Type B pancreatic cell (in vitro differentiated cells): ENCODE measurements at regions not wholly inside any gene's neighbourhood (a gene's known extent, or its start where the extent isn't known, plus 50 kb on each side); places are given as distances from the start of the nearest gene placed in this dataset.

Experiments
- DNase-seq: peaks from one replicate; pipeline ENCODE4 v3.0.0; 2021; ENCODE audit warnings: mixed read lengths; ENCODE audit not compliant: unreplicated experiment; ENCODE audit errors: extremely low spot score
- H3K27ac Mint-ChIP-seq: 2 replicates; pipeline ENCODE4 v1.8.0; 2021; ENCODE audit warnings: mild to moderate bottlenecking, mixed read lengths
- H3K27me3 Mint-ChIP-seq: 2 replicates; pipeline ENCODE4 v1.8.0; 2021; ENCODE audit warnings: mixed read lengths
- H3K36me3 Mint-ChIP-seq: 2 replicates; pipeline ENCODE4 v1.8.0; 2021; ENCODE audit warnings: mixed read lengths
- H3K4me1 Mint-ChIP-seq: one replicate; pipeline ENCODE4 v1.8.0; 2021; ENCODE audit warnings: mixed read lengths; ENCODE audit not compliant: unreplicated experiment
- H3K4me3 Mint-ChIP-seq: 2 replicates; pipeline ENCODE4 v1.8.0; 2021; ENCODE audit warnings: mild to moderate bottlenecking, mixed read lengths
- H3K9me3 Mint-ChIP-seq: 2 replicates; pipeline ENCODE4 v1.8.0; 2021; ENCODE audit warnings: mixed read lengths
- TF ChIP-seq, protein P1 (sequence below): fragments of 200-600 bp; sonication (generic); conservative IDR thresholded peaks from 2 replicates; pipeline ENCODE4 v1.5.0; 2021; ENCODE audit warnings: antibody characterized with exemption, mild to moderate bottlenecking

DNA sequence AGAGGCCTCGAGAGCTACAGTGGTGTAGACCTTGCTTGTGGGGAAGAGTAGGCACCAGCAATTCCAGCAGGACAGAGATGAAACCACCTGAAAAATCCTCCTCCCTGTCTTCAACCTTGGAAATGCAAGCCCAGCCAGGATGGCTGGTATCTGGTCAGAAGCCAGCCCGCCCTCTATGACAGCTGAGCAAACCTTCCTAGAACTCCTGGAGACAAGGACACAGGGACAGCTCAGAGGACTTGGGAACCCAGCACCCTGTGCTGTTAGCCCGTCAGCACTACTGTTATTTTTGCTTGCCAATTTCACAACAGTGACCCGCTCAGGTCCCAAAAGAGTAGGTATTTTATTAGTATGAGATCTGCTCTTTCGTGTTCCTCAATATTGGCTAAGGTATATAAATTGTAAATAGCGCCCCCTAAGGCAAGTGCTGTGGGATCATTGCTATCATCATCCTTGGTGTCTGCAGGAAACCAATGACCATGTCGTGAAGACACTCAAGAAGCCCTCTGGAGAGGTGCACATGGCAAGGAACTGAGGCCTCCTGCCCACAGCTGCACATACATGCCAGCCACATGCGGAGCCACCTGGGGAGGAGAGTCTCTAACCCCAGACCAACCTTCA is 156.5 kb upstream of the CHST15 start:
- H3K27me3 Mint-ChIP-seq: no peaks in the 10 kb centered on the region
- TF ChIP-seq, protein P1, sequence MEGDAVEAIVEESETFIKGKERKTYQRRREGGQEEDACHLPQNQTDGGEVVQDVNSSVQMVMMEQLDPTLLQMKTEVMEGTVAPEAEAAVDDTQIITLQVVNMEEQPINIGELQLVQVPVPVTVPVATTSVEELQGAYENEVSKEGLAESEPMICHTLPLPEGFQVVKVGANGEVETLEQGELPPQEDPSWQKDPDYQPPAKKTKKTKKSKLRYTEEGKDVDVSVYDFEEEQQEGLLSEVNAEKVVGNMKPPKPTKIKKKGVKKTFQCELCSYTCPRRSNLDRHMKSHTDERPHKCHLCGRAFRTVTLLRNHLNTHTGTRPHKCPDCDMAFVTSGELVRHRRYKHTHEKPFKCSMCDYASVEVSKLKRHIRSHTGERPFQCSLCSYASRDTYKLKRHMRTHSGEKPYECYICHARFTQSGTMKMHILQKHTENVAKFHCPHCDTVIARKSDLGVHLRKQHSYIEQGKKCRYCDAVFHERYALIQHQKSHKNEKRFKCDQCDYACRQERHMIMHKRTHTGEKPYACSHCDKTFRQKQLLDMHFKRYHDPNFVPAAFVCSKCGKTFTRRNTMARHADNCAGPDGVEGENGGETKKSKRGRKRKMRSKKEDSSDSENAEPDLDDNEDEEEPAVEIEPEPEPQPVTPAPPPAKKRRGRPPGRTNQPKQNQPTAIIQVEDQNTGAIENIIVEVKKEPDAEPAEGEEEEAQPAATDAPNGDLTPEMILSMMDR: no peak
- H3K27ac Mint-ChIP-seq: no peak overlapping the region
- DNase-seq: no peak
- H3K4me3 Mint-ChIP-seq: no peak overlapping the region
- peaks cover under 1% of the 10 kb centered on the region for H3K9me3 Mint-ChIP-seq
- H3K36me3 Mint-ChIP-seq: no peaks in the 10 kb centered on the region
- H3K4me1 Mint-ChIP-seq: peaks cover 7% of the 10 kb centered on the region

DNA sequence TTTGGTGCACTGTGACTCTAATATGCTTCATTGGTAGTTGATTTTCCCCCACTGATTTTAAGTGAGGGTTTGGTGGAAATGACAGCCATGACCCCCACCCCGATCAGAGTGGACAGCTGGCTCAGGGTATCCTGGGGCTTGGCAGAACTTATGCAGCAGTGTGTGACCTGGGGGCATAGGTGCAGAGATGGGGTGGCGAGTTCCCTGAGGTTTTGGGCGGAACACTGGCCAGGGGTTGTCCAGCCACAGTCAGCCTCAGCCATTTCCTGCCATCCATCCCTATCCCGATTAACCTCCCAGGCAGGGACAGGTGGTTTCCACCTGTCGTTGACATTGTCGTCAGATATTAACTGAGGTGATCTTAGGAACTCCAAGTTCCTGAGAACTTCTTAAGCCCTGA is 155.8 kb upstream of the CHST15 start:
- Mint-ChIP-seq H3K4me3 (no peak overlapping the region), H3K27me3 (no peaks in the 10 kb centered on the region), H3K4me1 (peaks cover 7% of the 10 kb centered on the region), H3K9me3 (no peaks in the 10 kb centered on the region), H3K27ac (no peak overlapping the region), H3K36me3 (no peaks in the 10 kb centered on the region)
- no peak for DNase-seq
- TF ChIP-seq, protein P1: no peak

DNA sequence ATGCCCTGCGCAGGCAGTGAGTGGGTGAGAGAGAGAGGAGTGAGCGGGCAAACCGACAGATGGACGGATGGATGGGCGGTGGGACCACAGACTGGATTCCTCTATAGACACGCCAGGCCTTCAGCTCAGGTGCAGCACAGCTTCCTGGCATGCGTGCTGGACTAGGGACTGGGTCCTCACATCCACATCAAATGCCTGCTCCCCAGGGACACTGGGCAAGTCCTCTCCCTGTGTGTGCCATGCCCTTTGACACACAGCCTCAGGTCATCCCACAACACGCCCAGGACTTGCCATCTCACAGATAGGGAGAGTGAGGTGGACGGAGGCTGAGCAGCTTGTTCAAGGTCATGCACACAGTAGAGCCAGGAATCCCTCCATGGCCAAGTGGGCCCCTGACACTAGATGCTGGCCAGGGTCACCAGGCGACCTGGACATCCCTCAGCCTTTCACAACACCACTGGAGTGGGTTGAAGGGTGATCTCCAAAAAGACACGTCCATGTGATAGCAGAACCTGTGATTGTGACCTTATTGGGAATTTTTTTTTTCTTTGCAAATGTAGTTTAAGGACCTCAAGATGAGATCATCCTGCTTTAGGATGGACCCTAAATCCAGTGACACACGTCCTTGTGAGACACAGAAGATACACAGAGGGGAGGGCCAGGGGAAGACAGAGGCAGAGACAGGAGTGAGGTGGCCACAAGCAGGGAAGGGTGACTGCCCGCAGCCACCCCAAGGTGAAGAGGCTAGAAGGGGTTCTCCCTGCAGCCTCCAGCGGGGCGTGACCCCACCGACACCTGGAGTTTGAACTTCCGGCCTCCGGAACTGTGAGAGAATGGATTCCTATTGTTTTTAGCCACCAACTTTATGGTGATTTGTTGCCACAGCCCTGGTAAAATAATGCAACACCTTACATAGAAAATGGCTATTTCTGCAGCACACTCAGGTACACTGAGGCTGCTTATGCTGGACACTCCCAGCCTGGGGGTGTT is 155.0 kb upstream of the CHST15 start:
- H3K27ac Mint-ChIP-seq: no peak overlapping the region
- no peak overlapping the region for H3K4me3 Mint-ChIP-seq
- H3K36me3 Mint-ChIP-seq: no peaks in the 10 kb centered on the region
- H3K9me3 Mint-ChIP-seq: no peaks in the 10 kb centered on the region
- no peak for DNase-seq
- peaks cover 7% of the 10 kb centered on the region for H3K4me1 Mint-ChIP-seq
- no peaks in the 10 kb centered on the region for H3K27me3 Mint-ChIP-seq
- TF ChIP-seq, protein P1: no peak

DNA sequence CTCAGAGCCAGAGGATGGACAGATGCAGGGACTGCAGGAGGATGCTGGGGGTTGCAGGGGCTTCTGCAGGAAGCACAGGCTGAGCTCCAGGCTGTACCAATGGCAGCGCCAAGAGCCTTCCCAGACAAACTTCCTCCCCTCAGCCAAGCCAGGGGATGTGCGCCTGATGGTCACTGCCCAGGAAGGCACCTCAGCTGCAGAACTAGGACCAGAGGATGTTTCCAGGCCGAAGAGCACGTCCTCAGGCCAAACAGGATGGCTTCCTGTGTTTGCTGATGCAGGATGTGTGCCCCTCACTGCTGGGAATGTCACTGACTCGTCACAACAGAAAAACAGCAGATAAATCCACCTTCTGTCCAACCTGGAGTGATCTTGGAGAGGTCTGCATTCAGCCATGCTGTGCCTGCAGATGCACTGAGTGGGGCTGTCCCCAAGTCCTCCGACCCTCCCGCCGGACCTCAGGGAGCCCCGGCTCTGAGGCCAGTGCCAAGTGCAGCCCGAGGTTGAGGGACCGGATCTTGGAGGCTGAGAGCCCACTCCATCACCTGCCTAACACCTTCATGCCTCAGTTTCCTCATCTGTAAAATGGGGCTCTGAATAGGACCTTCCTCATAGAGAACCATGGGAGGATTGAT is 152.5 kb upstream of the CHST15 start:
- H3K27me3 Mint-ChIP-seq: no peaks in the 10 kb centered on the region
- TF ChIP-seq, protein P1: no peak
- H3K27ac Mint-ChIP-seq: no peak overlapping the region
- DNase-seq: no peak
- H3K4me1 Mint-ChIP-seq: no peaks in the 10 kb centered on the region
- H3K4me3 Mint-ChIP-seq: no peak overlapping the region
- H3K9me3 Mint-ChIP-seq: no peaks in the 10 kb centered on the region
- no peaks in the 10 kb centered on the region for H3K36me3 Mint-ChIP-seq

DNA sequence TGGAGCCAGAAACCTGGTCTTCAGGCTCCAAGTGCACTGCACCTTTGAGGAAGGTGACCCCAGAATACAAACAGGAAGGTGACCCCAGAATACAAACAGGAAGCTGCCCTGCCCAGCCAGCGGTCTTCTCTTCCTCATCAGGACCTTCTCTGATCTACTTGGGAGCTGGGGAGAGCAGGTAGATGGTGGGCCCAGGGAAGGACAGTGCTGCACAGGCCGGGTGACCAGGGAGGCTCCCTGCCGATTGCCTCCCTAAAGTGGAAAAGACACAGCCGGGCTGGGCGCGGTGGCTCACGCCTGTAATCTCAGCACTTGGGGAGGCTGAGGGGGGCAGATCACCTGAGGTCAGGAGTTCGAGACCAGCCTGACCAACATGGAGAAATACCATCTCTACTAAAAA is 151.8 kb upstream of the CHST15 start:
- no peaks in the 10 kb centered on the region for H3K36me3 Mint-ChIP-seq
- DNase-seq: no peak
- H3K27ac Mint-ChIP-seq: no peak overlapping the region
- no peaks in the 10 kb centered on the region for H3K9me3 Mint-ChIP-seq
- TF ChIP-seq, protein P1: no peak
- H3K27me3 Mint-ChIP-seq: no peaks in the 10 kb centered on the region
- no peak overlapping the region for H3K4me3 Mint-ChIP-seq
- H3K4me1 Mint-ChIP-seq: no peaks in the 10 kb centered on the region
